OCI-LY7 (cell line): ENCODE measurements at regions not wholly inside any gene's neighbourhood (a gene's known extent, or its start where the extent isn't known, plus 50 kb on each side); places are given as distances from the start of the nearest gene placed in this dataset.

Source experiments
- BruUV-seq: library from RNA; stranded (reverse); fragments of 400-500 nt; replicated peaks from 2 replicates; lab custom pipeline; 2021; lab: Mats Ljungman, UMichigan
- CTCF ChIA-PET: fragments of 300-600 bp; sonication (Branson Sonifier 250); formaldehyde crosslinking; loops from one replicate; lab custom pipeline; 2022; ENCODE audit warnings: antibody characterized with exemption; ENCODE audit not compliant: unreplicated experiment; lab: Charles Lee
- POLR2A ChIA-PET: fragments of 300-600 bp; sonication (Branson Sonifier 250); formaldehyde crosslinking; loops from one replicate; lab custom pipeline; 2022; ENCODE audit warnings: antibody characterized with exemption; lab: Charles Lee
- DNase-seq: peaks from one replicate; pipeline ENCODE4 v3.0.0-alpha.2; 2015; ENCODE audit warnings: low spot score
- H2AFZ ChIP-seq: fragments of 200-600 bp; sonication (generic), shearing (Covaris generic); 2 replicates; pipeline ENCODE4 v1.6.1; 2014; ENCODE audit warnings: mild to moderate bottlenecking, antibody characterized with exemption, low read length, moderate library complexity
- H3K27ac ChIP-seq: fragments of 200-600 bp; sonication (generic); 2 replicates; pipeline ENCODE4 v1.5.1; 2014; ENCODE audit warnings: mixed run types, low read depth, mild to moderate bottlenecking, moderate library complexity, low read length, inconsistent platforms; ENCODE audit not compliant: poor library complexity, severe bottlenecking
- H3K36me3 ChIP-seq: fragments of 200-600 bp; sonication (generic); 2 replicates; pipeline ENCODE4 v1.6.1; 2014; ENCODE audit warnings: mild to moderate bottlenecking, antibody characterized with exemption, low read length, moderate library complexity, mixed read lengths; ENCODE audit not compliant: insufficient read depth
- H3K4me1 ChIP-seq: fragments of 200-600 bp; sonication (generic); 2 replicates; pipeline ENCODE4 v1.5.1; 2014; ENCODE audit warnings: mild to moderate bottlenecking, low read length; ENCODE audit not compliant: insufficient read depth, poor library complexity, severe bottlenecking
- H3K4me2 ChIP-seq: fragments of 200-600 bp; sonication (generic); 2 replicates; pipeline ENCODE4 v1.6.1; 2014; ENCODE audit warnings: mild to moderate bottlenecking, low read length
- H3K4me3 ChIP-seq: fragments of 200-600 bp; sonication (generic); 2 replicates; pipeline ENCODE4 v1.5.1; 2014; ENCODE audit warnings: mild to moderate bottlenecking, low read depth, low read length; ENCODE audit not compliant: poor library complexity, severe bottlenecking
- H3K79me2 ChIP-seq: fragments of 200-600 bp; sonication (generic); 2 replicates; pipeline ENCODE4 v1.6.1; 2016; ENCODE audit warnings: low read depth, mild to moderate bottlenecking, low read length, moderate library complexity, mixed read lengths; ENCODE audit not compliant: insufficient read depth
- H3K9me2 ChIP-seq: fragments of 200-600 bp; sonication (generic); 2 replicates; pipeline ENCODE4 v1.6.1; 2016; ENCODE audit warnings: mild to moderate bottlenecking, low read length, mixed read lengths; ENCODE audit not compliant: insufficient read depth
- H3K9me3 ChIP-seq: fragments of 200-600 bp; sonication (generic); 2 replicates; pipeline ENCODE4 v1.6.1; 2014; ENCODE audit warnings: mild to moderate bottlenecking, mixed run types, low read length, mixed read lengths
- H4K20me1 ChIP-seq: fragments of 200-600 bp; sonication (generic); 2 replicates; pipeline ENCODE4 v1.6.1; 2014; ENCODE audit warnings: mild to moderate bottlenecking, antibody characterized with exemption, low read length, moderate library complexity, mixed read lengths; ENCODE audit not compliant: insufficient read depth
- EZH2phosphoT487 ChIP-seq: fragments of 200-600 bp; sonication (generic); IDR thresholded peaks from 2 replicates; pipeline ENCODE4 v1.6.1; 2018; ENCODE audit warnings: low read depth, borderline replicate concordance, mild to moderate bottlenecking, mixed run types, antibody characterized with exemption, low read length, moderate library complexity, mixed read lengths
- intact Hi-C: fragments of 100-400 bp; cut with micrococcal nuclease; formaldehyde crosslinking; loops from one replicate; pipeline ENCODE4 v1.10.0; 2022; ENCODE audit not compliant: unreplicated experiment
- TF ChIP-seq, protein P1 (sequence below): fragments of 200-600 bp; sonication (generic); conservative IDR thresholded peaks from 2 replicates; pipeline ENCODE4 v1.5.1; 2014; ENCODE audit warnings: mild to moderate bottlenecking, antibody characterized with exemption, low read length, moderate library complexity, mixed read lengths

GRCh38 chr10:53088961-53089360, 316.4 kb upstream of the MBL2 start:
- TF ChIP-seq, protein P1, sequence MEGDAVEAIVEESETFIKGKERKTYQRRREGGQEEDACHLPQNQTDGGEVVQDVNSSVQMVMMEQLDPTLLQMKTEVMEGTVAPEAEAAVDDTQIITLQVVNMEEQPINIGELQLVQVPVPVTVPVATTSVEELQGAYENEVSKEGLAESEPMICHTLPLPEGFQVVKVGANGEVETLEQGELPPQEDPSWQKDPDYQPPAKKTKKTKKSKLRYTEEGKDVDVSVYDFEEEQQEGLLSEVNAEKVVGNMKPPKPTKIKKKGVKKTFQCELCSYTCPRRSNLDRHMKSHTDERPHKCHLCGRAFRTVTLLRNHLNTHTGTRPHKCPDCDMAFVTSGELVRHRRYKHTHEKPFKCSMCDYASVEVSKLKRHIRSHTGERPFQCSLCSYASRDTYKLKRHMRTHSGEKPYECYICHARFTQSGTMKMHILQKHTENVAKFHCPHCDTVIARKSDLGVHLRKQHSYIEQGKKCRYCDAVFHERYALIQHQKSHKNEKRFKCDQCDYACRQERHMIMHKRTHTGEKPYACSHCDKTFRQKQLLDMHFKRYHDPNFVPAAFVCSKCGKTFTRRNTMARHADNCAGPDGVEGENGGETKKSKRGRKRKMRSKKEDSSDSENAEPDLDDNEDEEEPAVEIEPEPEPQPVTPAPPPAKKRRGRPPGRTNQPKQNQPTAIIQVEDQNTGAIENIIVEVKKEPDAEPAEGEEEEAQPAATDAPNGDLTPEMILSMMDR: no peak
- TF ChIP-seq EZH2phosphoT487: no peak
- ChIA-PET POLR2A (interaction anchor here (1.4 to 2.5 kb wide), 2 partner anchors 18 kb away, joined by 5 to 6 read pairs; no protein-coding TSS in a partner anchor), CTCF (no interaction called here)
- no peak overlapping the region for H2AFZ ChIP-seq
- no peaks in the 10 kb centered on the region for H4K20me1 ChIP-seq
- no peaks in the 10 kb centered on the region for H3K9me3 ChIP-seq
- no peak overlapping the region for H3K4me3 ChIP-seq
- H3K36me3 ChIP-seq: no peaks in the 10 kb centered on the region
- H3K9me2 ChIP-seq: no peaks in the 10 kb centered on the region
- H3K27ac ChIP-seq: no peak overlapping the region
- no peaks in the 10 kb centered on the region for H3K79me2 ChIP-seq
- no TSS peak for BruUV-seq
- DNase-seq: no peak
- intact Hi-C loops: no loop called here
- H3K4me2 ChIP-seq: no peak overlapping the region
- H3K4me1 ChIP-seq: no peaks in the 10 kb centered on the region

GRCh38 chr10:53079283-53079682, 306.7 kb upstream of the MBL2 start:
- no peak for TF ChIP-seq EZH2phosphoT487
- TF ChIP-seq, protein P1: no peak
- Histone ChIP-seq H2AFZ (no peak overlapping the region), H3K4me2 (no peak overlapping the region), H4K20me1 (no peaks in the 10 kb centered on the region), H3K79me2 (no peaks in the 10 kb centered on the region), H3K4me3 (no peak overlapping the region), H3K9me2 (no peaks in the 10 kb centered on the region), H3K36me3 (no peaks in the 10 kb centered on the region), H3K27ac (no peak overlapping the region), H3K4me1 (no peaks in the 10 kb centered on the region), H3K9me3 (no peaks in the 10 kb centered on the region)
- ChIA-PET CTCF (no interaction called here), POLR2A (no interaction called here)
- intact Hi-C loops: no loop called here
- BruUV-seq: no TSS peak
- no peak for DNase-seq

- ChIA-PET CTCF (no interaction called here), POLR2A (interaction anchor here (1.0 kb wide), 1 partner anchor 112 kb away, joined by 3 read pairs; no protein-coding TSS in a partner anchor)
- H4K20me1 ChIP-seq: no peaks in the 10 kb centered on the region
- no peaks in the 10 kb centered on the region for H3K36me3 ChIP-seq
- no peak overlapping the region for H2AFZ ChIP-seq
- BruUV-seq: no TSS peak
- no peaks in the 10 kb centered on the region for H3K9me2 ChIP-seq
- H3K9me3 ChIP-seq: no peaks in the 10 kb centered on the region
- H3K27ac ChIP-seq: no peak overlapping the region
- intact Hi-C loops: no loop called here
- TF ChIP-seq EZH2phosphoT487: no peak
- TF ChIP-seq, protein P1: no peak
- no peaks in the 10 kb centered on the region for H3K79me2 ChIP-seq
- H3K4me2 ChIP-seq: no peak overlapping the region
- DNase-seq: no peak
- no peak overlapping the region for H3K4me3 ChIP-seq
- no peaks in the 10 kb centered on the region for H3K4me1 ChIP-seq
Observed at GRCh38 chr10:53076948-53077347, 304.4 kb upstream of the MBL2 start.
